Liver (tissue), 3 donors: ENCODE measurements at regions not wholly inside any gene's neighbourhood (a gene's known extent, or its start where the extent isn't known, plus 50 kb on each side); places are given as distances from the start of the nearest gene placed in this dataset.

ENCODE experiments used
- ATF3 ChIP-seq: IDR thresholded peaks from 2 replicates; pipeline ENCODE4 v1.6.1; 2016; ENCODE audit warnings: antibody characterized with exemption
- CTCF ChIP-seq: fragments of 150-350 bp; IDR thresholded peaks from 2 replicates; pipeline ENCODE4 v1.5.1; 2017; ENCODE audit warnings: improper control_type of control experiment, low read depth, low read length; ENCODE audit not compliant: missing input control
- EGR1 ChIP-seq, 2 donors: IDR thresholded peaks; 2 replicates each; pipeline ENCODE4 v1.6.1; 2016 to 2018; ENCODE audit warnings: antibody characterized with exemption in 2 of 2, low read depth in 2 of 2
- GABPA ChIP-seq, 2 donors: IDR thresholded peaks in 1 of 2; conservative IDR thresholded peaks in 1 of 2; 2 replicates each; pipeline ENCODE4 v1.6.1; 2016; ENCODE audit warnings: antibody characterized with exemption in 2 of 2, mild to moderate bottlenecking in 1 of 2, moderate library complexity in 1 of 2
- HNF4A ChIP-seq, 2 donors: conservative IDR thresholded peaks; 2 replicates each; pipeline ENCODE4 v1.6.1; 2016; ENCODE audit warnings: antibody characterized with exemption in 2 of 2, mild to moderate bottlenecking in 2 of 2
- HNF4G ChIP-seq: IDR thresholded peaks from 2 replicates; pipeline ENCODE4 v1.6.1; 2016; ENCODE audit warnings: antibody characterized with exemption
- RAD21 ChIP-seq, 2 donors: IDR thresholded peaks; 2 replicates each; pipeline ENCODE4 v1.6.1; 2016; ENCODE audit warnings: antibody characterized with exemption in 2 of 2, mild to moderate bottlenecking in 2 of 2
- TAF1 ChIP-seq: conservative IDR thresholded peaks from 2 replicates; pipeline ENCODE4 v1.6.1; 2016; ENCODE audit warnings: antibody characterized with exemption, mild to moderate bottlenecking
- YY1 ChIP-seq: IDR thresholded peaks from 2 replicates; pipeline ENCODE4 v1.6.1; 2016; ENCODE audit warnings: antibody characterized with exemption, mild to moderate bottlenecking
- TF ChIP-seq, protein P1 (sequence below): IDR thresholded peaks from 2 replicates; pipeline ENCODE4 v1.6.1; 2016; ENCODE audit warnings: antibody characterized with exemption
- TF ChIP-seq, protein P2 (sequence below): IDR thresholded peaks from 2 replicates; pipeline ENCODE4 v1.6.1; 2016; ENCODE audit warnings: antibody characterized with exemption, mild to moderate bottlenecking
- donor health status: healthy.
- donor health status: healthy.

- TF ChIP-seq RAD21 (IDR thresholded peaks at IDR 0.05) (no peak), CTCF (no peak), YY1 (no peak), ATF3 (no peak), EGR1 (IDR thresholded peaks at IDR 0.05; ENCODE audit: low read depth in 2 of 2) (no peak), TAF1 (no peak), HNF4G (no peak), HNF4A (conservative IDR thresholded peaks at IDR 0.05) (no peak), GABPA (IDR thresholded peaks at IDR 0.05 in 1 of 2, conservative IDR thresholded peaks at IDR 0.05 in 1 of 2) (no peak)
- TF ChIP-seq, protein P1, sequence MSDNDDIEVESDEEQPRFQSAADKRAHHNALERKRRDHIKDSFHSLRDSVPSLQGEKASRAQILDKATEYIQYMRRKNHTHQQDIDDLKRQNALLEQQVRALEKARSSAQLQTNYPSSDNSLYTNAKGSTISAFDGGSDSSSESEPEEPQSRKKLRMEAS, result no peak
- TF ChIP-seq, protein P2, sequence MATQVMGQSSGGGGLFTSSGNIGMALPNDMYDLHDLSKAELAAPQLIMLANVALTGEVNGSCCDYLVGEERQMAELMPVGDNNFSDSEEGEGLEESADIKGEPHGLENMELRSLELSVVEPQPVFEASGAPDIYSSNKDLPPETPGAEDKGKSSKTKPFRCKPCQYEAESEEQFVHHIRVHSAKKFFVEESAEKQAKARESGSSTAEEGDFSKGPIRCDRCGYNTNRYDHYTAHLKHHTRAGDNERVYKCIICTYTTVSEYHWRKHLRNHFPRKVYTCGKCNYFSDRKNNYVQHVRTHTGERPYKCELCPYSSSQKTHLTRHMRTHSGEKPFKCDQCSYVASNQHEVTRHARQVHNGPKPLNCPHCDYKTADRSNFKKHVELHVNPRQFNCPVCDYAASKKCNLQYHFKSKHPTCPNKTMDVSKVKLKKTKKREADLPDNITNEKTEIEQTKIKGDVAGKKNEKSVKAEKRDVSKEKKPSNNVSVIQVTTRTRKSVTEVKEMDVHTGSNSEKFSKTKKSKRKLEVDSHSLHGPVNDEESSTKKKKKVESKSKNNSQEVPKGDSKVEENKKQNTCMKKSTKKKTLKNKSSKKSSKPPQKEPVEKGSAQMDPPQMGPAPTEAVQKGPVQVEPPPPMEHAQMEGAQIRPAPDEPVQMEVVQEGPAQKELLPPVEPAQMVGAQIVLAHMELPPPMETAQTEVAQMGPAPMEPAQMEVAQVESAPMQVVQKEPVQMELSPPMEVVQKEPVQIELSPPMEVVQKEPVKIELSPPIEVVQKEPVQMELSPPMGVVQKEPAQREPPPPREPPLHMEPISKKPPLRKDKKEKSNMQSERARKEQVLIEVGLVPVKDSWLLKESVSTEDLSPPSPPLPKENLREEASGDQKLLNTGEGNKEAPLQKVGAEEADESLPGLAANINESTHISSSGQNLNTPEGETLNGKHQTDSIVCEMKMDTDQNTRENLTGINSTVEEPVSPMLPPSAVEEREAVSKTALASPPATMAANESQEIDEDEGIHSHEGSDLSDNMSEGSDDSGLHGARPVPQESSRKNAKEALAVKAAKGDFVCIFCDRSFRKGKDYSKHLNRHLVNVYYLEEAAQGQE, result no peak
Measured at GRCh38 chr6:143591441-143591840, 79.9 kb upstream of the FUCA2 start.
